Endodermal cell (in vitro differentiated cells): ENCODE measurements at regions not wholly inside any gene's neighbourhood (a gene's known extent, or its start where the extent isn't known, plus 50 kb on each side); places are given as distances from the start of the nearest gene placed in this dataset.

Experiments
- DNase-seq: peaks from one replicate; pipeline ENCODE4 v3.0.0-alpha.2; 2017
- H3K27ac ChIP-seq: 2 replicates; pipeline ENCODE4 v1.5.1; 2013; ENCODE audit warnings: mild to moderate bottlenecking, low read depth, low read length, moderate library complexity
- H3K27me3 ChIP-seq: 2 replicates; pipeline ENCODE4 v1.6.1; 2013; ENCODE audit warnings: mild to moderate bottlenecking, low read length, moderate library complexity; ENCODE audit not compliant: insufficient read depth, control insufficient read depth, poor library complexity, severe bottlenecking
- H3K36me3 ChIP-seq: 2 replicates; pipeline ENCODE4 v1.7.0; 2013; ENCODE audit warnings: mild to moderate bottlenecking, low read length, moderate library complexity; ENCODE audit not compliant: control insufficient read depth, insufficient read depth
- H3K4me1 ChIP-seq: one replicate; pipeline ENCODE4 v1.7.0; 2013; ENCODE audit warnings: low read length; ENCODE audit not compliant: control insufficient read depth, insufficient read depth
- H3K4me3 ChIP-seq: 2 replicates; pipeline ENCODE4 v1.5.1; 2013; ENCODE audit warnings: mild to moderate bottlenecking, low read length, moderate library complexity
- H3K9ac ChIP-seq: 2 replicates; pipeline ENCODE4 v1.6.1; 2013; ENCODE audit warnings: mild to moderate bottlenecking, low read length, moderate library complexity; ENCODE audit not compliant: poor library complexity, severe bottlenecking; ENCODE audit errors: extremely low read depth
- H3K9me3 ChIP-seq: 2 replicates; pipeline ENCODE4 v1.6.1; 2013; ENCODE audit warnings: mild to moderate bottlenecking, low read length, moderate library complexity; ENCODE audit not compliant: control insufficient read depth
- H3K27ac Mint-ChIP-seq: 2 replicates; pipeline ENCODE4 v1.8.0; 2020; ENCODE audit warnings: mixed read lengths
- H3K27me3 Mint-ChIP-seq: 2 replicates; pipeline ENCODE4 v1.8.0; 2021; ENCODE audit warnings: mild to moderate bottlenecking, mixed read lengths; ENCODE audit not compliant: insufficient read depth
- H3K36me3 Mint-ChIP-seq: 2 replicates; pipeline ENCODE4 v1.8.0; 2020; ENCODE audit warnings: low read depth, mixed read lengths
- H3K4me1 Mint-ChIP-seq: 2 replicates; pipeline ENCODE4 v1.8.0; 2020; ENCODE audit warnings: mixed read lengths
- H3K4me3 Mint-ChIP-seq: 2 replicates; pipeline ENCODE4 v1.8.0; 2020; ENCODE audit warnings: mild to moderate bottlenecking, moderate library complexity, mixed read lengths
- H3K9me3 Mint-ChIP-seq: 2 replicates; pipeline ENCODE4 v1.8.0; 2020; ENCODE audit warnings: mild to moderate bottlenecking, mixed read lengths
- WGBS, 2 experiments: methylation state at CpG; one replicate each; pipeline versions ENCODE4 v1.1.5 to v1.1.7; 2013; ENCODE audit warnings: missing lambda C conversion rate in 2 of 2, mixed read lengths in 1 of 2; ENCODE audit not compliant: insufficient coverage in 1 of 2, insufficient read length in 1 of 2; 5-methylcytosine and 5-hydroxymethylcytosine counted together
- TF ChIP-seq, protein P1 (sequence below): fragments of 200-600 bp; sonication (generic); conservative IDR thresholded peaks from 2 replicates; pipeline ENCODE4 v1.5.0; 2021; ENCODE audit warnings: antibody characterized with exemption, mild to moderate bottlenecking

DNA sequence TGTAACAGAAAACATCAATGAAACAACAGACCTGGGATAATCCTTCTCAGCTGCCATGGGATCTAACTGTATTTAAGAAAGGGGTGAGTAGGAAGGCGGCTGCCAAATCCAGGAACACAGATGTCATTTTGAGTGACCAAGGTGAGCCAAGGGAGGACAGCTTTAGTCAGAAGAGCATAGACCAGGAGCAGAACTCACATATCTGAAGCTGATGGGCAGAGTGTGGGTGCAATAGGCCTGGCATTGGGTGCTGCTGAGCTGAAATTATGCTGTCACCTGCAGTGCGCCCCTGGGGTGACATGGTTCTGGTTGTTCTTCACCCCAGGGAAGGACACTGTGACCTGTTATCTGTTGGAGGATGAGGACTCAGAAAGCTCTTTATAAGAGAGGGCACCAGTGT lies 88.9 kb upstream of the TOP3B start:
- no peaks in the 10 kb centered on the region for H3K36me3 Mint-ChIP-seq
- no peaks in the 10 kb centered on the region for H3K9me3 ChIP-seq
- H3K9ac ChIP-seq, result no peak overlapping the region
- no peak overlapping the region for H3K4me3 ChIP-seq
- H3K36me3 ChIP-seq, result no peaks in the 10 kb centered on the region
- DNase-seq, result no peak
- no peak overlapping the region for H3K4me3 Mint-ChIP-seq
- H3K27ac ChIP-seq, result no peak overlapping the region
- H3K9me3 Mint-ChIP-seq, result no peaks in the 10 kb centered on the region
- no peaks in the 10 kb centered on the region for H3K4me1 Mint-ChIP-seq
- H3K4me1 ChIP-seq, result no peaks in the 10 kb centered on the region
- no peak overlapping the region for H3K27ac Mint-ChIP-seq
- peaks cover 95% of the 10 kb centered on the region for H3K27me3 Mint-ChIP-seq
- peaks cover 91% of the 10 kb centered on the region for H3K27me3 ChIP-seq
- TF ChIP-seq, protein P1, sequence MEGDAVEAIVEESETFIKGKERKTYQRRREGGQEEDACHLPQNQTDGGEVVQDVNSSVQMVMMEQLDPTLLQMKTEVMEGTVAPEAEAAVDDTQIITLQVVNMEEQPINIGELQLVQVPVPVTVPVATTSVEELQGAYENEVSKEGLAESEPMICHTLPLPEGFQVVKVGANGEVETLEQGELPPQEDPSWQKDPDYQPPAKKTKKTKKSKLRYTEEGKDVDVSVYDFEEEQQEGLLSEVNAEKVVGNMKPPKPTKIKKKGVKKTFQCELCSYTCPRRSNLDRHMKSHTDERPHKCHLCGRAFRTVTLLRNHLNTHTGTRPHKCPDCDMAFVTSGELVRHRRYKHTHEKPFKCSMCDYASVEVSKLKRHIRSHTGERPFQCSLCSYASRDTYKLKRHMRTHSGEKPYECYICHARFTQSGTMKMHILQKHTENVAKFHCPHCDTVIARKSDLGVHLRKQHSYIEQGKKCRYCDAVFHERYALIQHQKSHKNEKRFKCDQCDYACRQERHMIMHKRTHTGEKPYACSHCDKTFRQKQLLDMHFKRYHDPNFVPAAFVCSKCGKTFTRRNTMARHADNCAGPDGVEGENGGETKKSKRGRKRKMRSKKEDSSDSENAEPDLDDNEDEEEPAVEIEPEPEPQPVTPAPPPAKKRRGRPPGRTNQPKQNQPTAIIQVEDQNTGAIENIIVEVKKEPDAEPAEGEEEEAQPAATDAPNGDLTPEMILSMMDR, result no peak
- 88 to 94% methylated on average over 1 to 2 of the region's 2 CpGs for whole genome bisulfite sequencing, 2 experiments

DNA sequence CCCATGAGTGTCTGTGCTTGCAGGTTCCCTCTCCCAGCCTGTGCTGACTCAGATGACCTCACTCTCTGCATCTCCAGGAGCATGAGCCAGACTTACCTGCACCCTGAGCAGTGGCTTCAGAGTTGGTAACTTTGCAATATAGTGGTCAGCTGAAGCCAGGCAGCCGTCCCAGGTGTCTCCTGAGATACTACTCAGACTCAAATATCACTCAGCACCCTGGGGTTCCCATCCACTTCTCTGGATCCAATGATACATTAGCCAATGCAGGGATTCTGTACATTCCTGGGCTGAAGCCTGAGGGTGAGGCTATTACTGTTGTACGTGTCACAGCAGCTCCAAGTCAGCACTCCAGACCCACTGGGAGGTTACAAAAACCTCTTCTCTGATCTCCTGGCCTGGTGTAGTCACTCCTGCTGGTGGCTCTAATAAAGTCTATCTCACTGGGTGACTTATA lies 87.8 kb upstream of the TOP3B start:
- no peak overlapping the region for H3K4me3 ChIP-seq
- H3K4me1 ChIP-seq, result no peaks in the 10 kb centered on the region

DNA sequence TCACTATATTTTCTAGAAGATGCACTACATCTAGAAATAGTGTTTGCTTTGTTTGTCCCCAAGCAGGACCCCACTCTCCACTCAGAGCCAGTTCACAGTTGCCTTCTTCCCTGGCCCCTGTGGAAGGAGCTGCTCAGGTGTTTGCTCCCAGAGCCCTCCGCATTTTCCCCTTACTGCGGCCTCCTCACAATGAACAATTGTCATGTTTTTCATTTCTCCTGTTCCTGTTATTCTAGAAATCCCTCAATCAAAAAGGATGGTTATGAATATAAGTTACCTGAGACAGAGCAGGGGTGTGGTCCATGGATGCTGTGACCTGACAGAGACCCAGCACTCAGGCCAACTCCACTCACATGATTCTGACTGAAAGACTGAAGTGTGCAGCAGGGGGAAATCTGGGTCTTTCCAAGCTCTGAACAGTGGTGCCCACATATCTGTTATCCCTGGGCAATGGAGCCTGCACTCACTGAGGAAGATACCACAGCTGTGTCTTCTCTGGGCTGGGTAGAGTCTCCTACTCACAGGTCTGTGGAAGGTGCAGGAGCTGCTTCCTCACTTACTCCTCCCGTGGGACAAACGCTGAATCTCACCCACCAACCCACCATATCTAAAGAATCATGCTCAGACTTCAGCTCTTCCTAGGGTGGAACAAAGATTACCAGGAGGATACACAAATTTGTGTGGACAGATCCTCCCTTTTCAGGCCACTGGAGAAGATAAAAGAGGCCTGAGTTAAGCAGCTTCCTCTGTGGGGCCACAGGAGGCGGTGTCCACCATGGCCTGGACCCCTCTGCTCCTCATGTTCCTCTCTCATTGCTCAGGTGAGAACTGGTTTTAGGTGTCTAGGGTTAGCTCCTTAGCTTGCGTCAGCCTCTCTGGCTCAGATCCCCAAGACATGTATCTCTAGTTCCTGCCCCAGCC lies 87.1 kb upstream of the TOP3B start:
- Histone ChIP-seq H3K9ac (no peak overlapping the region), H3K27me3 (peaks cover 89% of the 10 kb centered on the region), H3K9me3 (no peaks in the 10 kb centered on the region), H3K36me3 (no peaks in the 10 kb centered on the region), H3K4me1 (no peaks in the 10 kb centered on the region), H3K27ac (no peak overlapping the region), H3K4me3 (no peak overlapping the region)
- Mint-ChIP-seq H3K4me1 (no peaks in the 10 kb centered on the region), H3K9me3 (no peaks in the 10 kb centered on the region), H3K27me3 (peaks cover 95% of the 10 kb centered on the region), H3K27ac (no peak overlapping the region), H3K36me3 (no peaks in the 10 kb centered on the region), H3K4me3 (no peak overlapping the region)
- TF ChIP-seq, protein P1, result peak; percentile 44
- WGBS, 2 experiments, result 94 to 96% methylated on average over 3 to 6 of the region's 6 CpGs
- DNase-seq, result no peak

More for the DNA sequence above, 87.8 kb upstream of the TOP3B start:
- H3K27me3 ChIP-seq, result peaks cover 89% of the 10 kb centered on the region
- no peaks in the 10 kb centered on the region for H3K9me3 Mint-ChIP-seq
- whole genome bisulfite sequencing, 2 experiments, result 81 to 82% methylated on average over 2 of the region's 2 CpGs
- H3K9ac ChIP-seq, result no peak overlapping the region
- no peaks in the 10 kb centered on the region for H3K9me3 ChIP-seq
- no peak for DNase-seq
- no peak overlapping the region for H3K4me3 Mint-ChIP-seq
- H3K27me3 Mint-ChIP-seq, result peaks cover 95% of the 10 kb centered on the region
- no peaks in the 10 kb centered on the region for H3K4me1 Mint-ChIP-seq
- H3K27ac Mint-ChIP-seq, result no peak overlapping the region
- H3K36me3 Mint-ChIP-seq, result no peaks in the 10 kb centered on the region
- H3K36me3 ChIP-seq, result no peaks in the 10 kb centered on the region
- H3K27ac ChIP-seq, result no peak overlapping the region
- TF ChIP-seq, protein P1, result no peak
